ENCODE measurements at regions not wholly inside any gene's neighbourhood (a gene's known extent, or its start where the extent isn't known, plus 50 kb on each side); places are given as distances from the start of the nearest gene placed in this dataset.

- TF ChIP-seq CTCF (IDR thresholded peaks at IDR 0.05; ENCODE audit: low read depth, low read length) = no peak
- no peaks in the 10 kb centered on the region for H3K9me3 ChIP-seq
- no peaks in the 10 kb centered on the region for H3K27me3 ChIP-seq
- DNase-seq = no peak
- no peak overlapping the region for H3K4me3 ChIP-seq (ENCODE audit: low read depth, low read length)
- no peaks in the 10 kb centered on the region for H3K36me3 ChIP-seq
- H3K4me1 ChIP-seq = no peaks in the 10 kb centered on the region
Measured at GRCh38 chr16:62562121-62562520, 525.9 kb upstream of the CDH8 start.

GRCh38 chr16:62549875-62550274 lies 513.6 kb upstream of the CDH8 start:
- TF ChIP-seq CTCF (IDR thresholded peaks at IDR 0.05; ENCODE audit: low read depth, low read length) = no peak
- H3K4me3 ChIP-seq (ENCODE audit: low read depth, low read length) = no peak overlapping the region
- no peaks in the 10 kb centered on the region for H3K9me3 ChIP-seq
- DNase-seq = no peak
- H3K4me1 ChIP-seq = no peaks in the 10 kb centered on the region
- H3K27me3 ChIP-seq = no peaks in the 10 kb centered on the region
- no peaks in the 10 kb centered on the region for H3K36me3 ChIP-seq

GRCh38 chr16:62548095-62548494 lies 511.9 kb upstream of the CDH8 start:
- TF ChIP-seq CTCF (IDR thresholded peaks at IDR 0.05; ENCODE audit: low read depth, low read length) = no peak

GRCh38 chr16:62546701-62547100 lies 510.5 kb upstream of the CDH8 start:
- Histone ChIP-seq H3K4me1 (no peaks in the 10 kb centered on the region), H3K9me3 (no peaks in the 10 kb centered on the region), H3K36me3 (no peaks in the 10 kb centered on the region), H3K4me3 (ENCODE audit: low read depth, low read length) (no peak overlapping the region), H3K27me3 (no peaks in the 10 kb centered on the region)
- no peak for DNase-seq
- no peak for TF ChIP-seq CTCF (IDR thresholded peaks at IDR 0.05; ENCODE audit: low read depth, low read length)

More at GRCh38 chr16:62548095-62548494, 511.9 kb upstream of the CDH8 start:
- H3K36me3 ChIP-seq = no peaks in the 10 kb centered on the region
- no peaks in the 10 kb centered on the region for H3K4me1 ChIP-seq
- DNase-seq = no peak
- no peaks in the 10 kb centered on the region for H3K9me3 ChIP-seq
- H3K4me3 ChIP-seq (ENCODE audit: low read depth, low read length) = no peak overlapping the region
- H3K27me3 ChIP-seq = no peaks in the 10 kb centered on the region

GRCh38 chr16:62545039-62545438 lies 508.8 kb upstream of the CDH8 start:
- Histone ChIP-seq H3K4me3 (ENCODE audit: low read depth, low read length) (no peak overlapping the region), H3K36me3 (no peaks in the 10 kb centered on the region), H3K4me1 (no peaks in the 10 kb centered on the region), H3K27me3 (no peaks in the 10 kb centered on the region), H3K9me3 (no peaks in the 10 kb centered on the region)
- TF ChIP-seq CTCF (IDR thresholded peaks at IDR 0.05; ENCODE audit: low read depth, low read length) = no peak
- no peak for DNase-seq

- Histone ChIP-seq H3K9me3 (no peaks in the 10 kb centered on the region), H3K27me3 (no peaks in the 10 kb centered on the region), H3K4me1 (no peaks in the 10 kb centered on the region), H3K36me3 (no peaks in the 10 kb centered on the region), H3K4me3 (ENCODE audit: low read depth, low read length) (no peak overlapping the region)
- TF ChIP-seq CTCF (IDR thresholded peaks at IDR 0.05; ENCODE audit: low read depth, low read length) = no peak
- DNase-seq = no peak
Measured at GRCh38 chr16:62543516-62543915, 507.3 kb upstream of the CDH8 start.
